ENCODE measurements at regions not wholly inside any gene's neighbourhood (a gene's known extent, or its start where the extent isn't known, plus 50 kb on each side); places are given as distances from the start of the nearest gene placed in this dataset.

GRCh38 chr2:191514613-191515012 lies 163.3 kb upstream of the NABP1 start:
- no peak for TF ChIP-seq CTCF (IDR thresholded peaks at IDR 0.05; ENCODE audit: low read depth, low read length)
- no peak overlapping the region for H3K4me3 ChIP-seq (ENCODE audit: low read depth, low read length)

DNA sequence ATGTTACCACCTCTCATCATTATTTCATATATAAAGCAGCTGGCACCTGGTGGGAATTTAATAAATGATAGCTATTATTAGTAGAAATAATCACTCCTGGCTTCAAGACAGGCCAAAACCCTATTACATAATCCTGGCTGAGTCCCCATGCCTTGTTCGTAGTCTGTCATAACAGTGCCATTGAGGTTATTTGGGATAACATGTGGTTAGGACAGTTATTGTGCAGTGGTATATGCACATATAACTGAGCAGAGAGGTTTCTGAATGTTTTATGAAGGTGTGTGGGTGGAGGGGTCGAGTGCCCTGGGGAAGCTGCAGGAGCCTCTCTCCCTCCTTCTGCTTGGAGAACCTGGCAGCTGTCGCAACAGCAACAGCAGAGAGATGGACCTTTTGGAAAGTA lies 162.4 kb upstream of the NABP1 start:
- no peak overlapping the region for H3K4me3 ChIP-seq (ENCODE audit: low read depth, low read length)
- TF ChIP-seq CTCF (IDR thresholded peaks at IDR 0.05; ENCODE audit: low read depth, low read length), result no peak

DNA sequence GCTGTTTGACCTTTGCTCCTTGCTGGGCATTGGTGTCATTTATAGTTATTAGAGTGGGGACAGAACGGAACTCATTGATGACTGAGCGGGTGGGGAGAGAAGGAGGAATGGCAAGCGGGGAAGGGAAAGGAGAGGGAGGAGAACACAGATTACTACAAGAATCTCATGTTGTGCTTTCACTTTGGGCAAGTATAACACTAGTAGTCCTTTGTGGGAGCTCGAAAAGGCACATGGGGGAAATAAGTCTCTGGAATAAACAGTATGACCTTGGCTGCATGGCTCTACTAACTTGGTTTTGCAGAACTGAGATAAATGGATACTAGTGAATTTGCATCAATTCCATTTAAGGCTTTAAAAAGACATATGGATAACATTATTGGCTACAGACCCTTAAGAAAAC lies 161.7 kb upstream of the NABP1 start:
- H3K4me3 ChIP-seq (ENCODE audit: low read depth, low read length), result no peak overlapping the region
- no peak for TF ChIP-seq CTCF (IDR thresholded peaks at IDR 0.05; ENCODE audit: low read depth, low read length)

- peak; percentile 22; the same call in 1 of the 2 replicates for TF ChIP-seq CTCF (IDR thresholded peaks at IDR 0.05; ENCODE audit: low read depth, low read length)
These were observed 156.2 kb upstream of the NABP1 start for GRCh38 chr2:191521608-191522208.

DNA sequence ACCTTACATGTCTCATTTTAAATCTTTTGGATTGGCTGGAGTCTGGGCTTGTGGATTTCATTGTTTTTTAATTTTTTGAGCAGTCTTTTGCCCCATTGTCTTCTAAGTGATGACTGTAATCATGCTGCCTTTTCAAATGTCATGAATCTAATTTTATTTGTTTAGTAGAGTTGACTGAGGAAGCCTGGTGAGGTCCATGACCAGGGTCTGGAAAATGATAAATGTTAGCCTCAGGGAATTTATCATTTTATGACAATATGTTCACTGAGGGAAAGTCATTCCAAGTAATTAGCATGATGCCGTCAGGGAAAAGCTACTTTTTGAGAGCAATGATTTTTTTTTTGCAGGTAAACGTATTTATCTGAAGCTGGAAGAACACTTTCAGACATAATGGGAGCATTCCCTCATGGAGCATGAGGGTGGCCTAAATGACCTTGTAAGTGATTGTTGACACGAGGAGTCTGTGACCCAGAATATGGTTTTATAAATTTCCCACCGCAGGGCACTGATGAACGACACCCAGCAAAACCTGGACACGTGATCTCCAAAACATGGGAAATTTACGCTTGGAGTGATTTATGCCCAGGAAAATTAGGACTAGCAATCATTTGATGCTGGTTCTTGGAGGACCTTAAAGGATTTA lies 155.3 kb upstream of the NABP1 start:
- H3K4me3 ChIP-seq (ENCODE audit: low read depth, low read length), result no peak overlapping the region
- TF ChIP-seq CTCF (IDR thresholded peaks at IDR 0.05; ENCODE audit: low read depth, low read length), result no peak

More at GRCh38 chr2:191521608-191522208, 156.2 kb upstream of the NABP1 start:
- H3K4me3 ChIP-seq (ENCODE audit: low read depth, low read length), result no peak overlapping the region

DNA sequence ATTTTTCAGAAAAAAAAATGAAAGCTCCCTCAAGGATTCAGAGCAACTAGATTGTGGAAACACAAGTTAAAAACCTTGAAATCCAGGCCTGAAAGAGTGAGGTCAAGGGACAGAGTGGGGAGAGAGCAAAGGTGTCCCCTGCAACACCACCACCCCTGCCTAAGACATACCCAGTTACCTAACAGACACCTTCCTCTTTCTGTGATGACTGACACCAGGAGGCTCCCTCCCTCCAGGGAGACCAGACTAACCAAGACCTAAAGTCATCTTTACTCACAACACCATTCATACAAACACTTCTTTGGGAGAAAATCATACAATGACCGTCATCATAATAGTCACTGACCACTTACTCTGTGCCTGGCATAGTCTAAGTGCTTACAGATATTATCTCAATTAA lies 151.8 kb upstream of the NABP1 start:
- TF ChIP-seq CTCF (IDR thresholded peaks at IDR 0.05; ENCODE audit: low read depth, low read length), result no peak
- H3K4me3 ChIP-seq (ENCODE audit: low read depth, low read length), result no peak overlapping the region

GRCh38 chr2:191526536-191526935 lies 151.4 kb upstream of the NABP1 start:
- TF ChIP-seq CTCF (IDR thresholded peaks at IDR 0.05; ENCODE audit: low read depth, low read length), result no peak
- no peak overlapping the region for H3K4me3 ChIP-seq (ENCODE audit: low read depth, low read length)
